HepG2 (cell line): ENCODE measurements at regions not wholly inside any gene's neighbourhood (a gene's known extent, or its start where the extent isn't known, plus 50 kb on each side); places are given as distances from the start of the nearest gene placed in this dataset.

ENCODE experiments used
- ATAC-seq: fragments of 200-7000 bp; cut with Tn5 transposase; 3 replicates; pipeline ENCODE4 v1.9.1; 2020; ENCODE audit warnings: mild to moderate bottlenecking, moderate library complexity
- BruUV-seq: library from RNA; stranded (reverse); fragments of 400-500 nt; replicated peaks from 2 replicates; lab custom pipeline; 2021; lab: Mats Ljungman, UMichigan
- CTCF ChIA-PET: fragments of 300-600 bp; formaldehyde crosslinking; extraction: SDS; loops from one replicate; lab custom pipeline; 2021; ENCODE audit warnings: low total read pairs, inconsistent platforms, low intra/inter-chr PET ratio; lab: Yijun Ruan, JAX
- POLR2A ChIA-PET: fragments of 350-600 bp; sonication (Branson Sonifier 250); formaldehyde crosslinking; loops from one replicate; lab custom pipeline; 2020; ENCODE audit warnings: antibody characterized with exemption, inconsistent platforms; lab: Yijun Ruan, JAX
- DNase-seq: peaks from one replicate; pipeline ENCODE4 v3.0.0-alpha.2; 2015; ENCODE audit warnings: low spot score
- FAIRE-seq: peaks from 3 replicates; lab custom pipeline; 2011; peaks lifted over from hg19 to GRCh38; lab: Jason Lieb, UNC
- H2AFZ ChIP-seq: one replicate; pipeline ENCODE4 v1.6.1; 2011; ENCODE audit warnings: low read length, inconsistent platforms
- H3K27ac ChIP-seq: fragments of 300-600 bp; 3 replicates; pipeline ENCODE4 v1.8.0; 2011; ENCODE audit warnings: mixed run types, mild to moderate bottlenecking, mixed read lengths, low read length, inconsistent platforms; ENCODE audit not compliant: insufficient read depth; ENCODE audit errors: extremely low read length
- H3K27me3 ChIP-seq, 2 experiments: fragments of 200-600 bp in 1 of 2; 2 replicates in 1 of 2; 3 replicates in 1 of 2; pipeline versions ENCODE4 v1.6.0 to v1.8.0; 2011; ENCODE audit warnings: low read length in 2 of 2, mild to moderate bottlenecking in 2 of 2, moderate library complexity in 2 of 2, inconsistent platforms in 1 of 2; ENCODE audit not compliant: insufficient read depth in 2 of 2, control insufficient read depth in 1 of 2
- H3K36me3 ChIP-seq, 2 experiments: fragments of 200-600 bp in 1 of 2; replicated peaks in 1 of 2; 2 replicates in 1 of 2; 3 replicates in 1 of 2; pipeline versions ENCODE4 v1.5.1 to v1.8.0; 2011; ENCODE audit warnings: low read length in 2 of 2, inconsistent platforms in 1 of 2; ENCODE audit not compliant: insufficient read depth in 2 of 2, control insufficient read depth in 1 of 2
- H3K4me1 ChIP-seq: 2 replicates; pipeline ENCODE4 v1.5.1; 2012; ENCODE audit warnings: low read length, inconsistent platforms; ENCODE audit not compliant: insufficient read depth
- H3K4me2 ChIP-seq: 2 replicates; pipeline ENCODE4 v1.6.0; 2011; ENCODE audit warnings: low read depth, low read length, inconsistent platforms
- H3K4me3 ChIP-seq, 3 experiments: fragments of 200-600 bp in 1 of 3; sonication (generic), shearing (Covaris generic) in 1 of 3; replicated peaks in 1 of 3; 2 replicates each; pipeline ENCODE4 v1.5.1; 2011 to 2016; ENCODE audit warnings: low read length in 3 of 3, inconsistent platforms in 2 of 3, low read depth in 2 of 3, mild to moderate bottlenecking in 2 of 3, control low read depth in 1 of 3, mixed read lengths in 1 of 3; ENCODE audit not compliant: insufficient read depth in 1 of 3
- H3K79me2 ChIP-seq: one replicate; pipeline ENCODE4 v1.6.1; 2011; ENCODE audit warnings: low read length, inconsistent platforms; ENCODE audit not compliant: insufficient read depth
- H3K9ac ChIP-seq: 2 replicates; pipeline ENCODE4 v1.6.0; 2011; ENCODE audit warnings: mild to moderate bottlenecking, low read depth, low read length, inconsistent platforms; ENCODE audit not compliant: insufficient read depth
- H3K9me3 ChIP-seq: 2 replicates; pipeline ENCODE4 v1.5.1; 2012; ENCODE audit warnings: mild to moderate bottlenecking, low read length
- H4K20me1 ChIP-seq: 2 replicates; pipeline ENCODE4 v1.6.0; 2011; ENCODE audit warnings: inconsistent platforms, mild to moderate bottlenecking, low read length, moderate library complexity; ENCODE audit not compliant: insufficient read depth
- ELF1 ChIP-seq: sonication (generic); formaldehyde crosslinking; IDR thresholded peaks from 2 replicates; pipeline ENCODE4 v1.4.0; 2020; ENCODE audit warnings: missing genetic modification reagents
- FOXK2 ChIP-seq: fragments of 450-650 bp; IDR thresholded peaks from 2 replicates; pipeline ENCODE4 v1.6.1; 2016
- GATAD2A ChIP-seq: IDR thresholded peaks from 2 replicates; pipeline ENCODE4 v1.6.1; 2016
- HCFC1 ChIP-seq: fragments of 150-350 bp; IDR thresholded peaks from 2 replicates; pipeline ENCODE4 v1.6.1; 2014; ENCODE audit warnings: low read depth, low read length
- PHF20 ChIP-seq: sonication (generic); formaldehyde crosslinking; IDR thresholded peaks from 2 replicates; pipeline ENCODE4 v1.5.0; 2020; ENCODE audit warnings: mild to moderate bottlenecking, missing genetic modification reagents
- RFX1 ChIP-seq: fragments of 450-650 bp; IDR thresholded peaks from 2 replicates; pipeline ENCODE4 v1.6.1; 2017
- SP140L ChIP-seq: sonication (generic); formaldehyde crosslinking; IDR thresholded peaks from 2 replicates; pipeline ENCODE4 v1.4.0; 2020; ENCODE audit warnings: missing genetic modification reagents, borderline replicate concordance
- ZFP82 ChIP-seq: sonication (generic); formaldehyde crosslinking; IDR thresholded peaks from 2 replicates; pipeline ENCODE4 v1.5.1; 2020; ENCODE audit warnings: mild to moderate bottlenecking, missing genetic modification reagents, borderline replicate concordance
- ZNF275 ChIP-seq: sonication (generic); formaldehyde crosslinking; IDR thresholded peaks from 2 replicates; pipeline ENCODE4 v1.8.0; 2022; ENCODE audit warnings: missing genetic modification reagents, mild to moderate bottlenecking, inconsistent platforms, borderline replicate concordance
- ZNF441 ChIP-seq: sonication (generic); formaldehyde crosslinking; IDR thresholded peaks from 2 replicates; pipeline ENCODE4 v1.7.0; 2021; ENCODE audit warnings: missing genetic modification reagents, borderline replicate concordance
- WGBS: methylation state at CpG from one replicate; pipeline ENCODE4 v1.1.6; 2017; ENCODE audit warnings: low lambda C conversion rate; 5-methylcytosine and 5-hydroxymethylcytosine counted together
- in situ Hi-C: cut with HindIII; loops from 2 replicates; pipeline ENCODE4 v1.10.0; 2017; ENCODE audit warnings: low pct_unique_long_range_greater_than_20kb; ENCODE audit not compliant: extremely low pct_ligation_motif_present
- intact Hi-C: fragments of 100-400 bp; cut with micrococcal nuclease; formaldehyde crosslinking; loops from one replicate; pipeline ENCODE4 v1.10.0; 2022; ENCODE audit not compliant: unreplicated experiment

GRCh38 chr2:207362716-207363115 is 167.0 kb upstream of the CREB1 start:
- no peak for FAIRE-seq
- intact Hi-C loops = no loop called here
- Histone ChIP-seq H2AFZ (no peak overlapping the region), H3K79me2 (no peaks in the 10 kb centered on the region), H4K20me1 (no peaks in the 10 kb centered on the region), H3K27ac (no peak overlapping the region), H3K9ac (no peak overlapping the region), H3K4me2 (no peak overlapping the region), H3K36me3 (no peaks in the 10 kb centered on the region), H3K27me3 (no peaks in the 10 kb centered on the region; a peak in 1 of 5 replicates), H3K4me3 (no peak overlapping the region), H3K4me1 (no peaks in the 10 kb centered on the region), H3K9me3 (no peaks in the 10 kb centered on the region)
- no peak for DNase-seq
- TF ChIP-seq PHF20 (CRISPR knock-in tag) (no peak), FOXK2 (no peak), HCFC1 (no peak), ZNF441 (no peak), ZFP82 (CRISPR knock-in tag) (no peak), SP140L (CRISPR knock-in tag) (no peak), ELF1 (CRISPR knock-in tag) (no peak)
- POLR2A ChIA-PET = no interaction called here
- in situ Hi-C loops = no loop called here
- no TSS peak for BruUV-seq
- no peak for ATAC-seq
- 24% methylated on average over 2 of the region's 2 CpGs for WGBS
- CTCF ChIA-PET = no interaction called here

- no peaks in the 10 kb centered on the region for H3K9me3 ChIP-seq
- H3K36me3 ChIP-seq = no peaks in the 10 kb centered on the region
- H3K9ac ChIP-seq = no peak overlapping the region
- ATAC-seq (no peak), DNase-seq (no peak), FAIRE-seq (no peak)
- H4K20me1 ChIP-seq = no peaks in the 10 kb centered on the region
- no peak overlapping the region for H3K27ac ChIP-seq
- H2AFZ ChIP-seq = no peak overlapping the region
- H3K79me2 ChIP-seq = no peaks in the 10 kb centered on the region
- H3K27me3 ChIP-seq = no peaks in the 10 kb centered on the region; a peak in 1 of 5 replicates
- H3K4me1 ChIP-seq = no peaks in the 10 kb centered on the region
- no peak overlapping the region for H3K4me2 ChIP-seq
- ChIA-PET CTCF (no interaction called here), POLR2A (no interaction called here)
- TF ChIP-seq ZNF275 (no peak), GATAD2A (CRISPR knock-in tag) (no peak), RFX1 (no peak)
- H3K4me3 ChIP-seq = no peak overlapping the region
- intact Hi-C loops = no loop called here
- BruUV-seq = no TSS peak
- 50% methylated on average over 1 of the region's 1 CpG for WGBS
- in situ Hi-C loops = no loop called here
Measured at GRCh38 chr2:207363761-207364290, 165.9 kb upstream of the CREB1 start.
